ENCODE measurements at regions not wholly inside any gene's neighbourhood (a gene's known extent, or its start where the extent isn't known, plus 50 kb on each side); places are given as distances from the start of the nearest gene placed in this dataset.
A peak's percentile ranks its signal among the peaks of the same experiment; 100 is the strongest.

DNA sequence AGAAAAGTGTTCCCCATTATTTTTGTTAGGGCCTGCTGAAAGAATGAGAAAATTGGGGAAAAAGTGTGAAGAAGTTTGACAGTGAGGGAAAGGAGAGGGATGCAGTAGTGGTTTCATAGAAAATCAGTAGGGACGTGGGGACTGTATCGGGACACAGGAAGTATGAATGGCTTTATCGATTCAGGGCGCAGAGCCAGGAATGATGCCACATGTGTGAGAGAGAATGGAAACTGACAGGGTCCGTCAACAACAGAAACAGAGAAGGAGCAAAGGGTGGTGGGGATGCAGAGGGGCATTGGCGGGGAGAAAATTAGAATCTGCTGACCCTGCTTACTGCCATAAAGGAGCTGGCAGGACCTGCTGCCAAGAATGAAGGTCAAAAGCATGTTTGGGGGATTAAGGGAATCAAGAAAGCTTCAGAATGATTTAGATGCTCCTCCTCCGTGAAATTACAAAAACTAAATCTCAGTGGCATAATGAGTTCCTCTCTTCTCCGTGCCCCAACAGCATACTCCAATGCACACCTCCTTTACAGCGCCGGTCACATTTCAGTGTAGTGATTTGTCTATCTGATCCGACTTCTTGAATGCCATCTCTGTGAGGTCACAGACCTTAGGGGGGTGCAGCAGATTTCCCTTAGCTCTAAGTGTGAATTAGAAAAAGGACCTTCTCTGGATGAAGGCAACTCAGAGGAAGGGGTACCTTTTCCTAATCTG, 92.6 kb downstream of the EMP1 start:
- no peak for DNase-seq
- no peak overlapping the region for H3K4me3 ChIP-seq (ENCODE audit: insufficient read depth, low read depth, low read length)
- H3K36me3 ChIP-seq (replicated peaks; ENCODE audit: control insufficient read depth, insufficient read depth, low read length), result no peaks in the 10 kb centered on the region
- H3K27me3 ChIP-seq (ENCODE audit: control insufficient read depth, insufficient read depth, low read length), result no peaks in the 10 kb centered on the region

DNA sequence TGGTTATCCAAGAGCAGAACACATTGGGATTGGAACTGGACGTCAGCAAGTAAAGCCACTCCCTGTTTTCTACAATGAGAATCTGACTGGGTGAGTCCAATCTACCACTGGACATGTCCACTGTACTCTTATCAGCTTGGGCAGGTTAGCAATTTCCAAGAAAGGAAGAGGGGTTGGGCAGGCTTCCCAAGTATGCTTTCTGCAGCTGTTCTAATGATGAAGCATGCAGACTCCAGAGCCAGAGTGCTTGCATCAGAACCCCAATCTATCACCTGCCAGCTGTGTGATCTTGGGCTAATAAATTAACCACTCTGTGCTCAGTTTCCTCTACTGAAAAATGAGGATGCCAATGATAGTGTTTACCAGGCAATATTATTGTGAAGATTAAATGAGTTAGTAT, 92.0 kb downstream of the EMP1 start:
- H3K36me3 ChIP-seq (replicated peaks; ENCODE audit: control insufficient read depth, insufficient read depth, low read length), result no peaks in the 10 kb centered on the region
- DNase-seq, result no peak
- H3K4me3 ChIP-seq (ENCODE audit: insufficient read depth, low read depth, low read length), result no peak overlapping the region
- no peaks in the 10 kb centered on the region for H3K27me3 ChIP-seq (ENCODE audit: control insufficient read depth, insufficient read depth, low read length)

DNA sequence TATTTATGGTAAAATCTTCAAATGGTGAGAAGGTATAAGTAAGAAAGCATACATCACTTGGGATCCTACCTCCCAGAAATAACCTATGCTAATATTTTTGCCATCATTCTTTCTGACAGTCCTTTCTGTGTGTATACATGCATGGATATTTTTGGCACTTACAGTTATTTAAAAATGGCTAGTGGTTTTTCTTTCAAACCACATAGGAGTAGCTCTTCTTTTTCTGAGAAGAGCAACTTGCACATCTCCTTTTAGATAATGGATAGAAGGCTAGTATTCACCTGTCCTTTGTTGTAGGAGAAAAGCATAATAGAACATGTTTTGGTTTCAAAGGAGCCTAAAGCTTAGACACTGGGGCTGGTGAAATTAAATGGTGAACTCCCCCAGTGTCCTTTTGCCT, 87.3 kb downstream of the EMP1 start:
- Histone ChIP-seq H3K36me3 (replicated peaks; ENCODE audit: control insufficient read depth, insufficient read depth, low read length) (no peaks in the 10 kb centered on the region), H3K4me3 (ENCODE audit: insufficient read depth, low read depth, low read length) (no peak overlapping the region), H3K27me3 (ENCODE audit: control insufficient read depth, insufficient read depth, low read length) (peaks cover 4% of the 10 kb centered on the region; the same call in 1 of the 2 replicates)
- DNase-seq, result no peak

DNA sequence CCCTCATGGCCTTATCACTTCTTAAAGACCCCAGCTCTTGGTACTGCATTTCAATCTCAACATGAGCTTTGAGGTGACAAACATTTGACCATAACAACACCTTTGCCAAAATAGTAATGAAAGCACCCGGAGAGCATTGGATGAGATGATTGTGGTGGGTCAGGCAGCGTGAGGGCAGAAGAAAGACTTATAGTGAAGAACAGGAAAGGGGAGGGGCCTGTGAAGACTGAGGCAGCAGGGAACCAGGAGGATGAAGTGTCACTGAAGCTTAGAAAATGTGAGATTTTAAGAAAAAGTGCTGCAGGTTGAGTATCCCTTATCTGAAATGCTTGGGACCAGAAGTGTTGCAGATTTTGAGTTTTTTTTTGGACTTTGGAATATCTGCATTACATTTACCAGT, 86.3 kb downstream of the EMP1 start:
- no peak for DNase-seq
- Histone ChIP-seq H3K36me3 (replicated peaks; ENCODE audit: control insufficient read depth, insufficient read depth, low read length) (no peaks in the 10 kb centered on the region), H3K4me3 (ENCODE audit: insufficient read depth, low read depth, low read length) (no peak overlapping the region), H3K27me3 (ENCODE audit: control insufficient read depth, insufficient read depth, low read length) (peaks cover 7% of the 10 kb centered on the region; the same call in 1 of the 2 replicates)

DNA sequence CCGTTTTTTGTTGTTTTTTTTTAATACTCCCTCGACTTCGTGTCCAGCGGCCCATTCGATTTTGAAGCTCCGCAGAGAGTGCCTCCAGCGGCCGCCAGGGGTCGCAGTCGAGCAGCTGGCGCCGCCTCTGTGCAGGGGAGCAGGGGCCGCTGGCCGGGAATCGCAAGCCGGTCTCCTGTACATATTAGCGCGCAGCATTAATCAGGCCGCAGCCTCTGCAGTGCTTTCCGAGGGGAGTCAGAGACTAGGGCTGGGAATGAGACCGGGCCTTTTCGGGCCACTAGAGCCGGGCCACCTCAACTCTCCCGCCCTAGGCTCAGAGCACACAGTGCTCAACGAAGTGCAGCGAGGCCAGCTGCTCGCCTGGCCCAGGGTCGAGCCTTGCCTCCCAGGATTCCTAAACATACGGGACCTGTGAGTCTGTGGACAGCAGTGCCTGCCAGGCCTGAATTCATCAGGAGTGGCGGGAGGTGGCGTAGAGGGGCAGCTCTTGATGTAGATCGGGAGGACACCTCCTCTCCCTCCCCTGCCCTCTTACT, 81.8 kb downstream of the EMP1 start:
- peak; percentile 93 for DNase-seq
- H3K27me3 ChIP-seq (ENCODE audit: control insufficient read depth, insufficient read depth, low read length), result peaks cover 7% of the 10 kb centered on the region; the same call in 1 of the 2 replicates
- no peaks in the 10 kb centered on the region for H3K36me3 ChIP-seq (replicated peaks; ENCODE audit: control insufficient read depth, insufficient read depth, low read length)
- H3K4me3 ChIP-seq (ENCODE audit: insufficient read depth, low read depth, low read length), result no peak overlapping the region

DNA sequence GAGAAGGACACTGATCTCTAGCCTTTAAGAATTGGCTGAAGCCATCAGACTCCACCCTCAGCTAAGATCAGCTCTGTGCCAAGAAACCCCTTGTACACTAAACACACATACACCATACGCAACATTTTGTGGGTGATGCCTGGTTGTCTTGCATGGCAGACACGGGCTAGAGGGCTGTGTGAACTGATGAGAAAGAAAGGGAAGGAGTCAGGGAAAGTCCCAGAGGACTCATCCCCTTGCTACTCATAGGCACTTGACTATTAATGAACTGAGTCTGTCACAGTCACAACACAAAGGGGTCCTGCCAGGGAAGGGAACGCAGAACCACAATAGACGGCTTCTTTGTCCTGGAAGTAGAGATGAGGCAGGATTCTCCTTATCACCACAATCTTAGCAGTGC, 80.8 kb downstream of the EMP1 start:
- Histone ChIP-seq H3K27me3 (ENCODE audit: control insufficient read depth, insufficient read depth, low read length) (peaks cover 7% of the 10 kb centered on the region; the same call in 1 of the 2 replicates), H3K4me3 (ENCODE audit: insufficient read depth, low read depth, low read length) (no peak overlapping the region), H3K36me3 (replicated peaks; ENCODE audit: control insufficient read depth, insufficient read depth, low read length) (no peaks in the 10 kb centered on the region)
- no peak for DNase-seq

DNA sequence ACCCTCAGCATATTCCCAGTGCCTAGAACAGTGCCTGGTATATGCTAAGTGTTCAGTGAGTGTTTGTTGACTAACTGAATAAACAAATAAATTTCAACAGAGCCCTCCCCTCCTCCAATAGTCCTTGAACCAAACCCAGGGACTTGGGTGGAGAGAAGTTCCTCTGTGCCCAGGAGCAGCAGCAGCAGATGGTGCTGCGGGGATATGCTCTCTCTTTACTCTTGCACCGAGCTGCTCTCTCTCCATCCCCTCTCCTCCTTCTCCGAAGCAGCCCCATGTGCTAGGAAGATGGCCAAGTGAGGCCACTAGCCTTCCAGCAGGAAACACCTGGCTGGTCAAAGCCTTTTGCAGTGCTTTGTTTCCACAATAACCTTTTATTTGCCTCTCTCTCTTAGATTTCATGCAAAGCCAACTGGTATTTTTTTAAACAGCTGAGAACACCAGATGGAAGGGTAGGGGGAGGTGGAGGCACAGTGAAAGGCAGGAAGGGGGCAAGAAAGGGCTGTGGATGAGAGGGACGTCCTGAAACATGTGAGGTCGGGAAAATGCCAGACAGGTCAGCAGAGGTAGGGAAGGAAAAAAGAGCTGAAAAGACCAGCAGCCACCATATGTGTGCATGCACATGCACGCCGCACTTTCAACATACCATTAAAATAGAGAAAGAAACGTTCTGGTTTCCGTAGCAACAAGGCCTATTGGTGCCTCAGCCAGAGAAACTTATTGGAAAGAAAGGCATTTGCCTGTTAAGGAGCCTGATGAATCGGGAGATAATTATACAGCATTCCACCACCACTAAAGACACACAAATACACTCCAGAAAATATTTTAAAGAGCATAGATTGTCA, 78.9 kb downstream of the EMP1 start:
- no peak for DNase-seq
- H3K4me3 ChIP-seq (ENCODE audit: insufficient read depth, low read depth, low read length), result no peak overlapping the region
- H3K36me3 ChIP-seq (replicated peaks; ENCODE audit: control insufficient read depth, insufficient read depth, low read length), result no peaks in the 10 kb centered on the region
- peaks cover 7% of the 10 kb centered on the region; the same call in 1 of the 2 replicates for H3K27me3 ChIP-seq (ENCODE audit: control insufficient read depth, insufficient read depth, low read length)

DNA sequence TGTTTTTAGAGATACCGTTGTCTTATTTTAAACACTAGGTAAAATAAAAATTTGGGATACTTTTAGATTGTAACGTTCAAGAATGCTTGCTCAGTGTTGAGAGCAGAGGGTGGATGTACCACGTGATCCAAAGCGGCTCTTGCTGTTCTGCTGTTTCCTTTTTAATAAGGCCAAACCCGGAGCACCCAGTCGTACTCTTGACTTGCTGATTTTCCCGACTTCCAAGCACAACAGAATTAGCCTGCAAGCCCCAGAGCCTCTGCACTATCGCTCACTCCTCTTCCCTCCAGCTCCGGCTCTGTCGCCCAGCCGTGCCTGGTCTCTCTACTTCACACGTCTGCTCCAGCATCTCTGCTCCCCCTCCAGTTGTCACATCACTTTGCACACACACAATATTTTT, 77.3 kb downstream of the EMP1 start:
- Histone ChIP-seq H3K27me3 (ENCODE audit: control insufficient read depth, insufficient read depth, low read length) (peaks cover 3% of the 10 kb centered on the region; the same call in 1 of the 2 replicates), H3K36me3 (replicated peaks; ENCODE audit: control insufficient read depth, insufficient read depth, low read length) (no peaks in the 10 kb centered on the region), H3K4me3 (ENCODE audit: insufficient read depth, low read depth, low read length) (no peak overlapping the region)
- DNase-seq, result no peak

DNA sequence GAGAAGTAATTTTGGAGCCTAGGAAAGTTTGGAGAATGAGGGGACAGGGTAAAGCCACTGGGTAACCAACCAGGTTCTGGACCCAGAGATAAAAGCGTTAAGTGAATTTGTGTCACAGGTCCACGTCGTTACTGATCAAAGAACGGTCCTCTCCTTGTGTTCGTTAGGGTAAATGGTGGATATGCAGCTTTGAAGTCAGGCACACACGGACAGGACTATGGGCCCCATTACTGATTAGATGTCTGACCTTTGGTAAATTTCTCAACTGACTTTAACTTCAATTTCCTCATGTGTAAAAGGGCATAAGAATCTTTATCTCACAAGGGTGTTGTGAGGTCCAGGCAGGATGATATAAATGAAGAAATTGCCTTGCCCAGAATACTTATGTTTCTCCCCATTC, 76.6 kb downstream of the EMP1 start:
- Histone ChIP-seq H3K27me3 (ENCODE audit: control insufficient read depth, insufficient read depth, low read length) (no peaks in the 10 kb centered on the region), H3K4me3 (ENCODE audit: insufficient read depth, low read depth, low read length) (no peak overlapping the region), H3K36me3 (replicated peaks; ENCODE audit: control insufficient read depth, insufficient read depth, low read length) (no peaks in the 10 kb centered on the region)
- DNase-seq, result no peak

DNA sequence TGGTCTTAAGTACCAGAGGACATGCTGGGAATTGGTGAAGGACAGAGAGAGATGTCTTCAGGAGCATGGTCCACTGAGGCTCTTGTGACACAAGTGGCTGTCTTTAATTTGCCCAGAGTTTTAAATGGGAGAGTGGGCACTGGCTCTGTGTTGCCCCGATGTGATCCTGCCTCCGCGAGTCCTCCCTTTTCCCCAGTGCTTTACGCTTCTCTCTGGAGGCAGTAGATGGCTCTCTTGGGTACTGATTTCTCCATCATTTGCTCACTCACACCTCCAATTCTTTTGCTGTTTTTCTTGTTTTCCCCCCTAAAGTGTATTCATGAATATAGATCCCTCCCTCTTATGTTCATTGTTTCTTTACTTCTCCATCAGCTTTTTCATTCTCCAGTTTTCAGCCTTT, 74.3 kb downstream of the EMP1 start:
- DNase-seq, result no peak
- Histone ChIP-seq H3K4me3 (ENCODE audit: insufficient read depth, low read depth, low read length) (no peak overlapping the region), H3K27me3 (ENCODE audit: control insufficient read depth, insufficient read depth, low read length) (no peaks in the 10 kb centered on the region), H3K36me3 (replicated peaks; ENCODE audit: control insufficient read depth, insufficient read depth, low read length) (no peaks in the 10 kb centered on the region)
